PC-3 (cell line): ENCODE measurements at regions not wholly inside any gene's neighbourhood (a gene's known extent, or its start where the extent isn't known, plus 50 kb on each side); places are given as distances from the start of the nearest gene placed in this dataset.

Experiments
- ATAC-seq: fragments of 200-7000 bp; cut with Tn5 transposase; 2 replicates; pipeline ENCODE4 v1.9.1; 2020; ENCODE audit warnings: mild to moderate bottlenecking, moderate library complexity
- BruUV-seq: library from RNA; stranded (reverse); fragments of 400-500 nt; replicated peaks from 2 replicates; lab custom pipeline; 2021; lab: Mats Ljungman, UMichigan
- CTCF ChIA-PET: fragments of 300-600 bp; sonication (Branson Sonifier 250); formaldehyde crosslinking; loops from one replicate; lab custom pipeline; 2022; ENCODE audit warnings: antibody characterized with exemption; lab: Charles Lee
- POLR2A ChIA-PET: fragments of 300-600 bp; sonication (Branson Sonifier 250); formaldehyde crosslinking; loops from one replicate; lab custom pipeline; 2022; ENCODE audit warnings: antibody characterized with exemption; ENCODE audit not compliant: unreplicated experiment; lab: Charles Lee
- DNase-seq: peaks from one replicate; pipeline ENCODE4 v3.0.0-alpha.2; 2015
- H2AFZ ChIP-seq: fragments of 300-600 bp; sonication (generic); 2 replicates; pipeline ENCODE4 v1.6.0; 2016; ENCODE audit warnings: antibody characterized with exemption, low read length
- H3F3A ChIP-seq: fragments of 300-600 bp; sonication (generic); one replicate; pipeline ENCODE4 v1.6.0; 2017; ENCODE audit warnings: antibody characterized with exemption, low read length, control low read depth, mild to moderate bottlenecking; ENCODE audit not compliant: unreplicated experiment
- H3K27ac ChIP-seq: fragments of 300-600 bp; sonication (generic); 2 replicates; pipeline ENCODE4 v1.5.1; 2016; ENCODE audit warnings: mild to moderate bottlenecking, low read length
- H3K27me3 ChIP-seq: fragments of 300-600 bp; sonication (generic); 2 replicates; pipeline ENCODE4 v1.6.1; 2016; ENCODE audit warnings: low read length, mixed read lengths
- H3K36me3 ChIP-seq: fragments of 300-600 bp; sonication (generic); 2 replicates; pipeline ENCODE4 v1.6.1; 2016; ENCODE audit warnings: low read depth, mixed run types, low read length, mixed read lengths
- H3K4me1 ChIP-seq: fragments of 300-600 bp; sonication (generic); 2 replicates; pipeline ENCODE4 v1.5.1; 2016; ENCODE audit warnings: low read length; ENCODE audit not compliant: insufficient read depth
- H3K4me2 ChIP-seq: fragments of 300-600 bp; sonication (generic); 2 replicates; pipeline ENCODE4 v1.6.0; 2016; ENCODE audit warnings: low read length
- H3K4me3 ChIP-seq: fragments of 300-600 bp; sonication (generic); 2 replicates; pipeline ENCODE4 v1.5.1; 2016; ENCODE audit warnings: mild to moderate bottlenecking, low read length, mixed read lengths
- H3K79me2 ChIP-seq: fragments of 300-600 bp; sonication (generic); 2 replicates; pipeline ENCODE4 v1.6.1; 2017; ENCODE audit warnings: low read length, mixed read lengths
- H3K9ac ChIP-seq: fragments of 300-600 bp; sonication (generic); 2 replicates; pipeline ENCODE4 v1.6.0; 2016; ENCODE audit warnings: mild to moderate bottlenecking, low read length
- H3K9me2 ChIP-seq: fragments of 300-600 bp; sonication (generic); replicated peaks from 2 replicates; pipeline ENCODE4 v1.6.1; 2016; ENCODE audit warnings: mixed run types, low read length, mixed read lengths
- H3K9me3 ChIP-seq: fragments of 300-600 bp; sonication (generic); 2 replicates; pipeline ENCODE4 v1.6.1; 2016; ENCODE audit warnings: low read length, mixed read lengths
- H4K20me1 ChIP-seq: fragments of 300-600 bp; sonication (generic); 2 replicates; pipeline ENCODE4 v1.6.1; 2016; ENCODE audit warnings: low read length, mixed read lengths
- EZH2 ChIP-seq: fragments of 300-600 bp; sonication (generic); IDR thresholded peaks from one replicate; pipeline ENCODE4 v1.6.1; 2017; ENCODE audit warnings: antibody characterized with exemption, mild to moderate bottlenecking, low read length; ENCODE audit not compliant: unreplicated experiment
- EZH2phosphoT487 ChIP-seq: fragments of 300-600 bp; sonication (generic); IDR thresholded peaks from 2 replicates; pipeline ENCODE4 v1.6.1; 2018; ENCODE audit warnings: mild to moderate bottlenecking, antibody characterized with exemption, low read length, borderline replicate concordance
- intact Hi-C: fragments of 100-400 bp; cut with micrococcal nuclease; formaldehyde crosslinking; loops from 2 replicates; pipeline ENCODE4 v1.9.0; 2023
- TF ChIP-seq, protein P1 (sequence below): fragments of 300-600 bp; sonication (generic); conservative IDR thresholded peaks from 2 replicates; pipeline ENCODE4 v1.5.1; 2017; ENCODE audit warnings: antibody characterized with exemption, low read depth, mild to moderate bottlenecking, low read length

DNA sequence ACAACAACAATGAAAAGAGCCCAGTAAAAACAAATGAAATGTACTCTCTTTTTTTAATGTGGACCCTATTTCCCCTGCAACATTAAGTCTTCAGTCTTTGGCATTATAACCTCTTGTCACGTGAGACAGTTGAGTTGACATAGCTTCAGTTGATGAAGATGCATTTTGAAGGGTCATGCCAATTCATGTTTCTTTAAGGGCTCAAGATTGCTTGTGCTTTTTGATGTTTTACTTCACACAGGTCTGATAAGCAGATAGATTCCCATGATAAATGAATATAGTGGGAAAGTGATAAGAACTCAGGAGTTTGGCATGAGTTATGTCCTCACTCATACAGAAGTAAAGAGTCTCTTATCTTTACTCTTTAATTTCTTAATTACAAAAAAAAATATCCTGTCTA is 229.4 kb downstream of the SNCAIP start:
- peaks cover 38% of the 10 kb centered on the region; the same call in 1 of the 2 replicates for H3K27me3 ChIP-seq
- DNase-seq (no peak), ATAC-seq (no peak)
- ChIA-PET POLR2A (no interaction called here), CTCF (no interaction called here)
- H3K9me3 ChIP-seq = no peaks in the 10 kb centered on the region
- H3K4me3 ChIP-seq = no peak overlapping the region
- TF ChIP-seq, protein P1, sequence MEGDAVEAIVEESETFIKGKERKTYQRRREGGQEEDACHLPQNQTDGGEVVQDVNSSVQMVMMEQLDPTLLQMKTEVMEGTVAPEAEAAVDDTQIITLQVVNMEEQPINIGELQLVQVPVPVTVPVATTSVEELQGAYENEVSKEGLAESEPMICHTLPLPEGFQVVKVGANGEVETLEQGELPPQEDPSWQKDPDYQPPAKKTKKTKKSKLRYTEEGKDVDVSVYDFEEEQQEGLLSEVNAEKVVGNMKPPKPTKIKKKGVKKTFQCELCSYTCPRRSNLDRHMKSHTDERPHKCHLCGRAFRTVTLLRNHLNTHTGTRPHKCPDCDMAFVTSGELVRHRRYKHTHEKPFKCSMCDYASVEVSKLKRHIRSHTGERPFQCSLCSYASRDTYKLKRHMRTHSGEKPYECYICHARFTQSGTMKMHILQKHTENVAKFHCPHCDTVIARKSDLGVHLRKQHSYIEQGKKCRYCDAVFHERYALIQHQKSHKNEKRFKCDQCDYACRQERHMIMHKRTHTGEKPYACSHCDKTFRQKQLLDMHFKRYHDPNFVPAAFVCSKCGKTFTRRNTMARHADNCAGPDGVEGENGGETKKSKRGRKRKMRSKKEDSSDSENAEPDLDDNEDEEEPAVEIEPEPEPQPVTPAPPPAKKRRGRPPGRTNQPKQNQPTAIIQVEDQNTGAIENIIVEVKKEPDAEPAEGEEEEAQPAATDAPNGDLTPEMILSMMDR = no peak
- TF ChIP-seq EZH2phosphoT487 = no peak
- TF ChIP-seq EZH2 = no peak
- H3K27ac ChIP-seq = no peak overlapping the region
- no peaks in the 10 kb centered on the region for H3K4me1 ChIP-seq
- no peak overlapping the region for H2AFZ ChIP-seq
- no TSS peak for BruUV-seq
- no peaks in the 10 kb centered on the region for H3K36me3 ChIP-seq
- no peaks in the 10 kb centered on the region for H3K9me2 ChIP-seq
- no peak overlapping the region for H3K4me2 ChIP-seq
- no peaks in the 10 kb centered on the region for H4K20me1 ChIP-seq
- H3F3A ChIP-seq = no peaks in the 10 kb centered on the region
- intact Hi-C loops = no loop called here
- H3K9ac ChIP-seq = no peak overlapping the region
- no peaks in the 10 kb centered on the region for H3K79me2 ChIP-seq

DNA sequence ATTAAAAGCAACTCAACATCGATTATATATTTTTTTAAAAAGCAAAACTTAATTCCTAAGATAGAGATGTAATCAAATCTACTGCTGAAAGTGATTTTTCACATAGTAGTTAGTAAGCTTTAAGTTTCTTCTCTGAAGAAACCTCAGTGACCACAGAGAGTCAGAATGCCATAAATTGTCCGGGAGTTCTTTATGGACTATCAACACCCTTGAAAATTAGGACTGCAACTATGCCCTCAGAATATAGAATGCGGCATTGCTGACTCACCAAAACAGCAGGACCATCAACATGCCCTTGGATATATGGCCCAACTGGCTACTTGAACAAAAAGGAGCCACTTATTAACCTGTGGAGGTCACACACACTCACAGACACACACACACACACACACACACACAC is 228.9 kb upstream of the SNX2 start:
- ATAC-seq = no peak
- CTCF ChIA-PET = no interaction called here
- no peaks in the 10 kb centered on the region for H3K79me2 ChIP-seq

DNA sequence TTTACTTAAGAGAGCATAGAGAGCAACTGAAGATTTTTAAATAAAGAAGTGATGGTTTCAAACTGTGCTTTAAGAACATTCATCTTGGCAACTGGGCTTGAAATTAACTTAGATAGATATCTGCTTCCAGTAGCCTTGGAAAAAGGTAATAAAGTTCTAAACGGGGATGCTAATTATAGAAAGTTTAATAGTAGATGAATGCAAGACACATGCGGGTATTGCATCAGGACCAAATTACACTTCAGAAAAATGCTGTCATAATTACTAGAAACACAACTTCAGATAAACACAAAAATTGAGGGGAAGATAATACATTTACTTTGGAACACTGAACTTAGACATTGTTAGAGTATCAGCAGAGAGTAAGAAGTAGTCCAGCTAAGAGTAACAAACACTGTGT is 227.7 kb upstream of the SNX2 start:
- TF ChIP-seq EZH2phosphoT487 = no peak
- TF ChIP-seq EZH2 = no peak
- TF ChIP-seq, protein P1 = no peak
- ATAC-seq (no peak), DNase-seq (no peak)
- Histone ChIP-seq H3K4me2 (no peak overlapping the region), H4K20me1 (no peaks in the 10 kb centered on the region), H3K9me3 (no peaks in the 10 kb centered on the region), H3K79me2 (no peaks in the 10 kb centered on the region), H3K27me3 (peaks cover 22% of the 10 kb centered on the region; the same call in 1 of the 2 replicates), H3F3A (no peaks in the 10 kb centered on the region), H3K9me2 (no peaks in the 10 kb centered on the region), H3K4me3 (no peak overlapping the region), H3K27ac (no peak overlapping the region), H3K9ac (no peak overlapping the region), H2AFZ (no peak overlapping the region), H3K4me1 (no peaks in the 10 kb centered on the region), H3K36me3 (no peaks in the 10 kb centered on the region)
- intact Hi-C loops = no loop called here
- no TSS peak for BruUV-seq
- POLR2A ChIA-PET = no interaction called here
- CTCF ChIA-PET = no interaction called here

More for the DNA sequence above, 228.9 kb upstream of the SNX2 start:
- H3K4me1 ChIP-seq = no peaks in the 10 kb centered on the region
- H3K36me3 ChIP-seq = no peaks in the 10 kb centered on the region
- H3K27ac ChIP-seq = no peak overlapping the region
- no peak overlapping the region for H3K4me2 ChIP-seq
- H3K9me2 ChIP-seq = no peaks in the 10 kb centered on the region
- intact Hi-C loops = no loop called here
- POLR2A ChIA-PET = no interaction called here
- H3K4me3 ChIP-seq = no peak overlapping the region
- no peaks in the 10 kb centered on the region for H4K20me1 ChIP-seq
- peaks cover 22% of the 10 kb centered on the region; the same call in 1 of the 2 replicates for H3K27me3 ChIP-seq
- H3K9ac ChIP-seq = no peak overlapping the region
- H2AFZ ChIP-seq = no peak overlapping the region
- no peak for DNase-seq
- no TSS peak for BruUV-seq
- H3F3A ChIP-seq = no peaks in the 10 kb centered on the region
- no peak for TF ChIP-seq EZH2phosphoT487
- TF ChIP-seq, protein P1 = no peak
- TF ChIP-seq EZH2 = no peak
- no peaks in the 10 kb centered on the region for H3K9me3 ChIP-seq
